Astrocyte (in vitro differentiated cells and primary cell): ENCODE measurements at regions not wholly inside any gene's neighbourhood (a gene's known extent, or its start where the extent isn't known, plus 50 kb on each side); places are given as distances from the start of the nearest gene placed in this dataset.
A peak's percentile ranks its signal among the peaks of the same experiment; 100 is the strongest.

ENCODE experiments used
- DNase-seq: peaks from one replicate; pipeline ENCODE4 v3.0.0-alpha.2; 2010; ENCODE audit warnings: low read depth
- FAIRE-seq: peaks from 2 replicates; lab custom pipeline; 2011; peaks lifted over from hg19 to GRCh38; lab: Jason Lieb, UNC
- H2AFZ ChIP-seq: 2 replicates; pipeline ENCODE4 v1.6.0; 2012; ENCODE audit warnings: low read depth, low read length, inconsistent platforms
- H3K27ac ChIP-seq: 2 replicates; pipeline ENCODE4 v1.5.1; 2011; ENCODE audit warnings: low read depth, low read length, inconsistent platforms
- H3K27me3 ChIP-seq: 2 replicates; pipeline ENCODE4 v1.6.0; 2011; ENCODE audit warnings: low read length, inconsistent platforms; ENCODE audit not compliant: insufficient read depth
- H3K36me3 ChIP-seq: 2 replicates; pipeline ENCODE4 v1.5.1; 2011; ENCODE audit warnings: low read length, inconsistent platforms; ENCODE audit not compliant: insufficient read depth
- H3K4me1 ChIP-seq: 2 replicates; pipeline ENCODE4 v1.5.1; 2011; ENCODE audit warnings: low read length, inconsistent platforms; ENCODE audit not compliant: insufficient read depth
- H3K4me2 ChIP-seq: 2 replicates; pipeline ENCODE4 v1.6.0; 2012; ENCODE audit warnings: low read length, inconsistent platforms
- H3K4me3 ChIP-seq: 2 replicates; pipeline ENCODE4 v1.5.1; 2011; ENCODE audit warnings: low read depth, mild to moderate bottlenecking, low read length, inconsistent platforms; ENCODE audit not compliant: insufficient read depth
- H3K79me2 ChIP-seq: 2 replicates; pipeline ENCODE4 v1.6.0; 2012; ENCODE audit warnings: mild to moderate bottlenecking, low read length, inconsistent platforms; ENCODE audit not compliant: insufficient read depth
- H3K9ac ChIP-seq: 2 replicates; pipeline ENCODE4 v1.6.0; 2012; ENCODE audit warnings: mild to moderate bottlenecking, low read length, inconsistent platforms
- H3K9me3 ChIP-seq: 2 replicates; pipeline ENCODE4 v1.5.1; 2012; ENCODE audit warnings: low read depth, mild to moderate bottlenecking, low read length, inconsistent platforms; ENCODE audit not compliant: insufficient read depth
- H4K20me1 ChIP-seq: 2 replicates; pipeline ENCODE4 v1.6.0; 2012; ENCODE audit warnings: low read length, inconsistent platforms; ENCODE audit not compliant: insufficient read depth
- H3K27ac Mint-ChIP-seq: one replicate; pipeline ENCODE4 v1.8.0; 2021; ENCODE audit warnings: mild to moderate bottlenecking, mixed read lengths; ENCODE audit not compliant: unreplicated experiment
- H3K27me3 Mint-ChIP-seq: one replicate; pipeline ENCODE4 v1.8.0; 2021; ENCODE audit warnings: low read depth, mixed read lengths; ENCODE audit not compliant: unreplicated experiment
- H3K36me3 Mint-ChIP-seq: one replicate; pipeline ENCODE4 v1.8.0; 2021; ENCODE audit warnings: low read depth, mixed read lengths; ENCODE audit not compliant: unreplicated experiment
- H3K4me1 Mint-ChIP-seq: one replicate; pipeline ENCODE4 v1.8.0; 2021; ENCODE audit warnings: low read depth, mixed read lengths; ENCODE audit not compliant: unreplicated experiment
- H3K4me3 Mint-ChIP-seq: one replicate; pipeline ENCODE4 v1.8.0; 2021; ENCODE audit warnings: mild to moderate bottlenecking, moderate library complexity, mixed read lengths; ENCODE audit not compliant: unreplicated experiment
- H3K9me3 Mint-ChIP-seq: one replicate; pipeline ENCODE4 v1.8.0; 2021; ENCODE audit warnings: mild to moderate bottlenecking, mixed read lengths; ENCODE audit not compliant: unreplicated experiment
- CTCF ChIP-seq: IDR thresholded peaks from 2 replicates; pipeline ENCODE4 v1.5.1; 2011; ENCODE audit warnings: low read depth, mild to moderate bottlenecking, inconsistent platforms, low read length, moderate library complexity; ENCODE audit not compliant: insufficient read depth
- EZH2 ChIP-seq: IDR thresholded peaks from 2 replicates; pipeline ENCODE4 v1.6.1; 2012; ENCODE audit warnings: mild to moderate bottlenecking, low read length, inconsistent platforms; ENCODE audit not compliant: insufficient read depth

GRCh38 chr6:142510211-142510610, 208.4 kb downstream of the ADGRG6 start:
- TF ChIP-seq EZH2: no peak
- no peak for TF ChIP-seq CTCF
- Histone ChIP-seq H3K27me3 (no peaks in the 10 kb centered on the region), H3K4me3 (no peak overlapping the region), H3K9ac (no peak overlapping the region), H4K20me1 (no peaks in the 10 kb centered on the region), H3K27ac (no peak overlapping the region), H3K9me3 (no peaks in the 10 kb centered on the region), H3K4me2 (no peak overlapping the region), H3K36me3 (no peaks in the 10 kb centered on the region), H3K4me1 (no peaks in the 10 kb centered on the region), H2AFZ (no peak overlapping the region), H3K79me2 (no peaks in the 10 kb centered on the region)
- no peak overlapping the region for H3K4me3 Mint-ChIP-seq
- peaks cover 1% of the 10 kb centered on the region for H3K27me3 Mint-ChIP-seq
- FAIRE-seq: no peak
- no peaks in the 10 kb centered on the region for H3K36me3 Mint-ChIP-seq
- no peak overlapping the region for H3K27ac Mint-ChIP-seq
- H3K9me3 Mint-ChIP-seq: no peaks in the 10 kb centered on the region
- no peaks in the 10 kb centered on the region for H3K4me1 Mint-ChIP-seq
- no peak for DNase-seq

GRCh38 chr6:142518126-142518525, 216.3 kb downstream of the ADGRG6 start:
- Histone ChIP-seq H3K9me3 (no peaks in the 10 kb centered on the region), H3K27me3 (no peaks in the 10 kb centered on the region), H3K9ac (no peak overlapping the region), H2AFZ (no peak overlapping the region), H4K20me1 (no peaks in the 10 kb centered on the region), H3K4me1 (no peaks in the 10 kb centered on the region), H3K4me3 (no peak overlapping the region), H3K27ac (no peak overlapping the region), H3K4me2 (no peak overlapping the region), H3K36me3 (no peaks in the 10 kb centered on the region), H3K79me2 (no peaks in the 10 kb centered on the region)
- no peaks in the 10 kb centered on the region for H3K27me3 Mint-ChIP-seq
- no peak overlapping the region for H3K4me3 Mint-ChIP-seq
- DNase-seq (no peak), FAIRE-seq (no peak)
- H3K36me3 Mint-ChIP-seq: no peaks in the 10 kb centered on the region
- no peak for TF ChIP-seq CTCF
- no peak for TF ChIP-seq EZH2
- peaks cover 5% of the 10 kb centered on the region for H3K9me3 Mint-ChIP-seq
- H3K4me1 Mint-ChIP-seq: peaks cover 12% of the 10 kb centered on the region
- no peak overlapping the region for H3K27ac Mint-ChIP-seq

GRCh38 chr6:142518761-142519160, 217.0 kb downstream of the ADGRG6 start:
- Mint-ChIP-seq H3K9me3 (peaks cover 5% of the 10 kb centered on the region), H3K27ac (peak overlapping the region; percentile 30), H3K4me1 (peaks cover 12% of the 10 kb centered on the region), H3K27me3 (no peaks in the 10 kb centered on the region), H3K4me3 (no peak overlapping the region), H3K36me3 (no peaks in the 10 kb centered on the region)
- Histone ChIP-seq H2AFZ (no peak overlapping the region), H3K27me3 (no peaks in the 10 kb centered on the region), H3K4me2 (no peak overlapping the region), H3K4me1 (no peaks in the 10 kb centered on the region), H3K4me3 (no peak overlapping the region), H4K20me1 (no peaks in the 10 kb centered on the region), H3K9me3 (no peaks in the 10 kb centered on the region), H3K79me2 (no peaks in the 10 kb centered on the region), H3K9ac (no peak overlapping the region), H3K36me3 (no peaks in the 10 kb centered on the region), H3K27ac (no peak overlapping the region)
- DNase-seq (no peak), FAIRE-seq (no peak)
- TF ChIP-seq CTCF (no peak), EZH2 (no peak)
